Mammary epithelial cell (primary cell): ENCODE measurements at regions not wholly inside any gene's neighbourhood (a gene's known extent, or its start where the extent isn't known, plus 50 kb on each side); places are given as distances from the start of the nearest gene placed in this dataset.

Experiments used
- EZH2 ChIP-seq: IDR thresholded peaks from 2 replicates; pipeline ENCODE4 v1.6.1; 2012; ENCODE audit warnings: low read length, inconsistent platforms, borderline replicate concordance
- TF ChIP-seq, protein P1 (sequence below), 2 donors: IDR thresholded peaks in 1 of 2; conservative IDR thresholded peaks in 1 of 2; 2 replicates each; pipeline ENCODE4 v1.5.1; 2011 to 2012; ENCODE audit warnings: inconsistent platforms in 2 of 2, low read length in 2 of 2, mild to moderate bottlenecking in 2 of 2, control low read depth in 1 of 2, low read depth in 1 of 2; ENCODE audit not compliant: insufficient read depth in 1 of 2; ENCODE audit errors: extremely low read depth in 1 of 2

- TF ChIP-seq, protein P1, sequence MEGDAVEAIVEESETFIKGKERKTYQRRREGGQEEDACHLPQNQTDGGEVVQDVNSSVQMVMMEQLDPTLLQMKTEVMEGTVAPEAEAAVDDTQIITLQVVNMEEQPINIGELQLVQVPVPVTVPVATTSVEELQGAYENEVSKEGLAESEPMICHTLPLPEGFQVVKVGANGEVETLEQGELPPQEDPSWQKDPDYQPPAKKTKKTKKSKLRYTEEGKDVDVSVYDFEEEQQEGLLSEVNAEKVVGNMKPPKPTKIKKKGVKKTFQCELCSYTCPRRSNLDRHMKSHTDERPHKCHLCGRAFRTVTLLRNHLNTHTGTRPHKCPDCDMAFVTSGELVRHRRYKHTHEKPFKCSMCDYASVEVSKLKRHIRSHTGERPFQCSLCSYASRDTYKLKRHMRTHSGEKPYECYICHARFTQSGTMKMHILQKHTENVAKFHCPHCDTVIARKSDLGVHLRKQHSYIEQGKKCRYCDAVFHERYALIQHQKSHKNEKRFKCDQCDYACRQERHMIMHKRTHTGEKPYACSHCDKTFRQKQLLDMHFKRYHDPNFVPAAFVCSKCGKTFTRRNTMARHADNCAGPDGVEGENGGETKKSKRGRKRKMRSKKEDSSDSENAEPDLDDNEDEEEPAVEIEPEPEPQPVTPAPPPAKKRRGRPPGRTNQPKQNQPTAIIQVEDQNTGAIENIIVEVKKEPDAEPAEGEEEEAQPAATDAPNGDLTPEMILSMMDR (conservative IDR thresholded peaks at IDR 0.05 in 1 of 2, IDR thresholded peaks at IDR 0.05 in 1 of 2; ENCODE audit: extremely low read depth in 1 of 2, insufficient read depth in 1 of 2, low read depth in 1 of 2, low read length in 2 of 2) = no peak
- TF ChIP-seq EZH2 = no peak
These were observed 53.9 kb downstream of the PTGR3 start for GRCh38 chr18:75154997-75155396.
